Activated CD4-positive, alpha-beta T cell treated with anti-CD3 and anti-CD28 coated beads, Interleukin-2, Interleukin-6, amounts not matched to agents 100 ng/mL and 50 ng/mL, durations not matched to agents 16 hours and 8 hours (primary cell): ENCODE measurements at regions not wholly inside any gene's neighbourhood (a gene's known extent, or its start where the extent isn't known, plus 50 kb on each side); places are given as distances from the start of the nearest gene placed in this dataset.
"Not testable (repeated sequence)": the region's sequence is repeated elsewhere in the genome, so short reads cannot be mapped to it uniquely, and the experiment has no call there.

Experiments
- DNase-seq: peaks from one replicate; pipeline ENCODE4 v3.0.0-alpha.2; 2020

- DNase-seq: no peak
Observed at GRCh38 chr6:115214283-115214682, 846.4 kb downstream of the FRK start.

- DNase-seq: no peak
Observed at GRCh38 chr6:115203381-115203780, 857.3 kb downstream of the FRK start.

GRCh38 chr6:115194981-115195638 lies 852.3 kb upstream of the HS3ST5 start:
- no peak for DNase-seq

GRCh38 chr6:115191989-115192388 lies 849.2 kb upstream of the HS3ST5 start:
- no peak for DNase-seq

GRCh38 chr6:115190534-115190933 lies 847.7 kb upstream of the HS3ST5 start:
- no peak for DNase-seq

GRCh38 chr6:115175456-115175855 lies 832.6 kb upstream of the HS3ST5 start:
- not testable (repeated sequence) for DNase-seq

- not testable (repeated sequence) for DNase-seq
Observed at GRCh38 chr6:115165912-115166311, 823.1 kb upstream of the HS3ST5 start.

- DNase-seq: no peak
Observed at GRCh38 chr6:115159733-115160132, 816.9 kb upstream of the HS3ST5 start.

- no peak for DNase-seq
Observed at GRCh38 chr6:115137910-115138309, 795.1 kb upstream of the HS3ST5 start.

- no peak for DNase-seq
Observed at GRCh38 chr6:115133790-115134189, 791.0 kb upstream of the HS3ST5 start.

GRCh38 chr6:115131709-115132490 lies 789.1 kb upstream of the HS3ST5 start:
- DNase-seq: no peak

GRCh38 chr6:115121513-115121912 lies 778.7 kb upstream of the HS3ST5 start:
- not testable (repeated sequence) for DNase-seq

- no peak for DNase-seq
Observed at GRCh38 chr6:115120391-115120790, 777.6 kb upstream of the HS3ST5 start.

GRCh38 chr6:115091461-115091860 lies 748.6 kb upstream of the HS3ST5 start:
- DNase-seq: no peak

- DNase-seq: no peak
Observed at GRCh38 chr6:115078555-115078954, 735.7 kb upstream of the HS3ST5 start.

GRCh38 chr6:115071962-115072361 lies 729.1 kb upstream of the HS3ST5 start:
- DNase-seq: no peak

GRCh38 chr6:115067690-115068447 lies 725.0 kb upstream of the HS3ST5 start:
- no peak for DNase-seq

- DNase-seq: no peak
Observed at GRCh38 chr6:115064680-115065079, 721.9 kb upstream of the HS3ST5 start.

GRCh38 chr6:115060581-115060980 lies 717.8 kb upstream of the HS3ST5 start:
- DNase-seq: no peak

- no peak for DNase-seq
Observed at GRCh38 chr6:115058414-115059211, 715.8 kb upstream of the HS3ST5 start.

- DNase-seq: no peak
Observed at GRCh38 chr6:115055579-115055978, 712.8 kb upstream of the HS3ST5 start.

GRCh38 chr6:115054242-115054641 lies 711.4 kb upstream of the HS3ST5 start:
- DNase-seq: not testable (repeated sequence)
